GM23338 (cell line): ENCODE measurements at regions not wholly inside any gene's neighbourhood (a gene's known extent, or its start where the extent isn't known, plus 50 kb on each side); places are given as distances from the start of the nearest gene placed in this dataset.

Source experiments
- ATAC-seq: fragments of 200-7000 bp; cut with Tn5 transposase; 3 replicates; pipeline ENCODE4 v1.9.1; 2020
- DNase-seq: peaks from one replicate; pipeline ENCODE4 v3.0.0-alpha.2; 2015; ENCODE audit warnings: low spot score
- H2AFZ ChIP-seq: fragments of 200-600 bp; sonication (generic); 2 replicates; pipeline ENCODE4 v1.8.0; 2016; ENCODE audit warnings: antibody characterized with exemption, mild to moderate bottlenecking, moderate library complexity
- H3F3A ChIP-seq: fragments of 200-600 bp; sonication (generic); replicated peaks from 2 replicates; pipeline ENCODE4 v1.8.0; 2017; ENCODE audit warnings: antibody characterized with exemption, mixed run types, low read depth
- H3K27ac ChIP-seq: fragments of 200-600 bp; sonication (generic); 2 replicates; pipeline ENCODE4 v1.6.1; 2016; ENCODE audit warnings: low read depth
- H3K27me3 ChIP-seq: fragments of 200-600 bp; sonication (generic); 2 replicates; pipeline ENCODE4 v1.8.0; 2016; ENCODE audit warnings: mild to moderate bottlenecking, mixed run types, moderate library complexity; ENCODE audit not compliant: insufficient read depth
- H3K36me3 ChIP-seq: fragments of 200-600 bp; sonication (generic); 2 replicates; pipeline ENCODE4 v1.8.0; 2016; ENCODE audit warnings: mild to moderate bottlenecking; ENCODE audit not compliant: insufficient read depth
- H3K4me1 ChIP-seq: fragments of 200-600 bp; sonication (generic); 2 replicates; pipeline ENCODE4 v1.8.0; 2016; ENCODE audit warnings: mild to moderate bottlenecking, moderate library complexity; ENCODE audit not compliant: insufficient read depth
- H3K4me2 ChIP-seq: fragments of 200-600 bp; sonication (generic); 2 replicates; pipeline ENCODE4 v1.7.1; 2017; ENCODE audit warnings: mixed run types
- H3K4me3 ChIP-seq: fragments of 200-600 bp; sonication (generic); 2 replicates; pipeline ENCODE4 v1.6.1; 2016; ENCODE audit warnings: mixed run types
- H3K79me2 ChIP-seq: fragments of 200-600 bp; sonication (generic); replicated peaks from 2 replicates; pipeline ENCODE4 v1.8.0; 2017; ENCODE audit warnings: mild to moderate bottlenecking; ENCODE audit not compliant: insufficient read depth
- H3K9me2 ChIP-seq: fragments of 200-600 bp; sonication (generic); 2 replicates; pipeline ENCODE4 v1.8.0; 2017; ENCODE audit not compliant: insufficient read depth
- H4K20me1 ChIP-seq: fragments of 200-600 bp; sonication (generic); replicated peaks from 2 replicates; pipeline ENCODE4 v1.8.0; 2017; ENCODE audit warnings: mild to moderate bottlenecking; ENCODE audit not compliant: insufficient read depth
- H3K27ac Mint-ChIP-seq: 2 replicates; pipeline ENCODE4 v1.8.0; 2020; ENCODE audit warnings: inconsistent platforms, mild to moderate bottlenecking, moderate library complexity, mixed read lengths
- H3K27me3 Mint-ChIP-seq: 3 replicates; pipeline ENCODE4 v1.8.0; 2022; ENCODE audit warnings: low read depth, mild to moderate bottlenecking, moderate library complexity, mixed read lengths, inconsistent platforms; ENCODE audit not compliant: insufficient read depth, poor library complexity
- H3K36me3 Mint-ChIP-seq: 3 replicates; pipeline ENCODE4 v1.8.0; 2021; ENCODE audit warnings: low read depth, mild to moderate bottlenecking, inconsistent platforms, moderate library complexity, mixed read lengths
- H3K4me1 Mint-ChIP-seq: 3 replicates; pipeline ENCODE4 v1.8.0; 2020; ENCODE audit warnings: mild to moderate bottlenecking, inconsistent platforms, mixed read lengths
- H3K4me3 Mint-ChIP-seq: 3 replicates; pipeline ENCODE4 v1.8.0; 2021; ENCODE audit warnings: moderate library complexity, mild to moderate bottlenecking, inconsistent platforms, mixed read lengths
- H3K9me3 Mint-ChIP-seq: 3 replicates; pipeline ENCODE4 v1.8.0; 2020; ENCODE audit warnings: moderate library complexity, mild to moderate bottlenecking, inconsistent platforms, mixed read lengths
- ETS1 ChIP-seq: IDR thresholded peaks from 2 replicates; pipeline ENCODE4 v1.6.1; 2016; ENCODE audit warnings: antibody characterized with exemption
- EZH2 ChIP-seq: fragments of 200-600 bp; sonication (generic); IDR thresholded peaks from one replicate; pipeline ENCODE4 v1.8.0; 2017; ENCODE audit warnings: antibody characterized with exemption, mild to moderate bottlenecking, low read depth; ENCODE audit not compliant: unreplicated experiment
- JUNB ChIP-seq: IDR thresholded peaks from one replicate; pipeline ENCODE4 v1.6.1; 2016; ENCODE audit warnings: antibody characterized with exemption; ENCODE audit not compliant: unreplicated experiment
- NANOG ChIP-seq: IDR thresholded peaks from 2 replicates; pipeline ENCODE4 v1.6.1; 2016; ENCODE audit warnings: antibody characterized with exemption, borderline replicate concordance
- REST ChIP-seq: IDR thresholded peaks from one replicate; pipeline ENCODE4 v1.6.1; 2018; ENCODE audit warnings: antibody characterized with exemption; ENCODE audit not compliant: unreplicated experiment
- STAT1 ChIP-seq: IDR thresholded peaks from one replicate; pipeline ENCODE4 v1.6.1; 2016; ENCODE audit warnings: antibody characterized with exemption; ENCODE audit not compliant: unreplicated experiment
- ZNF462 ChIP-seq: fragments of 250-450 bp; sonication (Bioruptor Pico); IDR thresholded peaks from 2 replicates; pipeline ENCODE4 v1.5.0; 2020; ENCODE audit warnings: mild to moderate bottlenecking, moderate library complexity

- peaks cover 9% of the 10 kb centered on the region; the same call in 2 of the 3 replicates for H3K4me1 Mint-ChIP-seq
- H3K27me3 ChIP-seq = no peaks in the 10 kb centered on the region
Measured at GRCh38 chr4:176875446-176875930, 82.8 kb upstream of the VEGFC start.

GRCh38 chr4:176879380-176880116 lies 86.8 kb upstream of the VEGFC start:
- H3K36me3 Mint-ChIP-seq = no peaks in the 10 kb centered on the region
- no peaks in the 10 kb centered on the region for H3K79me2 ChIP-seq
- no peaks in the 10 kb centered on the region for H3K9me3 Mint-ChIP-seq
- TF ChIP-seq ETS1 (no peak), EZH2 (no peak), REST (no peak), STAT1 (no peak), NANOG (no peak), ZNF462 (CRISPR knock-in tag) (no peak), JUNB (no peak)
- H3K4me3 Mint-ChIP-seq = no peak overlapping the region
- H3K36me3 ChIP-seq = no peaks in the 10 kb centered on the region
- DNase-seq = no peak
- no peak overlapping the region for H3K27ac ChIP-seq
- H3K27me3 Mint-ChIP-seq = peaks cover 6% of the 10 kb centered on the region
- H2AFZ ChIP-seq = no peak overlapping the region
- H4K20me1 ChIP-seq = no peaks in the 10 kb centered on the region
- H3K27ac Mint-ChIP-seq = peak overlapping the region; percentile 85; the same call in 1 of the 2 replicates
- H3K4me1 ChIP-seq = no peaks in the 10 kb centered on the region
- H3K9me2 ChIP-seq = no peaks in the 10 kb centered on the region; the same call in 1 of the 2 replicates
- H3K4me3 ChIP-seq = no peak overlapping the region
- H3F3A ChIP-seq = no peaks in the 10 kb centered on the region
- no peak overlapping the region for H3K4me2 ChIP-seq
- H3K27me3 ChIP-seq = no peaks in the 10 kb centered on the region
- peaks cover 9% of the 10 kb centered on the region; the same call in 2 of the 3 replicates for H3K4me1 Mint-ChIP-seq
- no peak for ATAC-seq

More at GRCh38 chr4:176875446-176875930, 82.8 kb upstream of the VEGFC start:
- H3K4me3 Mint-ChIP-seq = no peak overlapping the region
- Histone ChIP-seq H3F3A (no peaks in the 10 kb centered on the region), H4K20me1 (no peaks in the 10 kb centered on the region), H2AFZ (peak overlapping the region; percentile 5; the same call in 1 of the 2 replicates), H3K4me1 (no peaks in the 10 kb centered on the region), H3K9me2 (no peaks in the 10 kb centered on the region; the same call in 1 of the 2 replicates), H3K4me3 (no peak overlapping the region), H3K79me2 (no peaks in the 10 kb centered on the region), H3K4me2 (no peak overlapping the region), H3K27ac (no peak overlapping the region), H3K36me3 (no peaks in the 10 kb centered on the region)
- peaks cover 5% of the 10 kb centered on the region for H3K27me3 Mint-ChIP-seq
- TF ChIP-seq JUNB = no peak
- DNase-seq (no peak), ATAC-seq (no peak)
- H3K36me3 Mint-ChIP-seq = no peaks in the 10 kb centered on the region
- H3K27ac Mint-ChIP-seq = no peak overlapping the region
- H3K9me3 Mint-ChIP-seq = no peaks in the 10 kb centered on the region; the same call in 2 of the 3 replicates
